Inflammatory macrophage treated with lipopolysaccharide for 4 hours (primary cell): ENCODE measurements at regions not wholly inside any gene's neighbourhood (a gene's known extent, or its start where the extent isn't known, plus 50 kb on each side); places are given as distances from the start of the nearest gene placed in this dataset.
A peak's percentile ranks its signal among the peaks of the same experiment; 100 is the strongest.
"Not testable (repeated sequence)": the region's sequence is repeated elsewhere in the genome, so short reads cannot be mapped to it uniquely, and the experiment has no call there.

ENCODE experiments used
- DNase-seq: peaks from one replicate; pipeline ENCODE4 v3.0.0-alpha.2; 2020

DNA sequence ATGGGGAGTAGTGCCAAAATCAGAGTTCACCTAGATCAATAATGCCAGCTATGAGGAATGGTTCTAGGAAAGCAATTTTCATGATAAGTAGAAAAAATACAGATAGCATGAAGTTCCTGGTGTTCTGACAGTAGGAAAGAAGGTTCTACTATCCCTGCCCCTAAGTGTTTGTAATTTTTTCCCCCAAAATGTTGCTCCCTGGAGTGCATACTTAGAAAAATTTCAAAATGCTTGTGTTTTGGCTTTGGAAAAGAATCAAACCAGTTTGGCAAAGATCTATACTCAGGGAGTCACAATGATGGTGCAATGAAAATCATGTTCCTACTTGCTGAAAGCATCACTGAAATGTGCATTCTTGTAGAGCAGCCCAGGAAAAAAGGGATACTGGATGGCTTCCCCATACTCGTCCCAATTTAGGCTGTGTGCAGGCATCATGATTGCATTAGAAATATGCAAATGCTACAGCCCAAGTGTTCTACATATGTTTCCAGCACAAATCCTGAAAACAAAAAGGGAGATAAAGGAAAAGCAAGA is 74.7 kb downstream of the LPAR4 start:
- no peak for DNase-seq

DNA sequence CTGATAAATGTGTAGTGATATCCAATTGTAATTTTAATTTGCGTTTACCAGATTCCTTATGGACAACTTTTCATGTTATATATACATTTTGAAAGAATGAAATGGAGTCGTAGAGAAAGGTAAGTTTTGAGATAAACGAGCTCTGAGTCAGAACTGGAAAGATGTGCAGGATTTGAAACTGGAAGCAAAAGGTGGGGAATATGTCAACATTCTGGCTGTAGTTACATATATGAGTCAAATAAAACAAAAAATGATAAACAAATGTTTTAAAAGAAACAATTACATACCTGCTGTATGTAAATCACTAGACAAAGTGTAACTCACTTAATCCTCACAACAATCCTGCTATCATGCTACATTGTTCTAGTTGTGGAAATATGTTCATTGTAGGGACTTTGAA is 84.0 kb downstream of the LPAR4 start:
- DNase-seq: no peak

DNA sequence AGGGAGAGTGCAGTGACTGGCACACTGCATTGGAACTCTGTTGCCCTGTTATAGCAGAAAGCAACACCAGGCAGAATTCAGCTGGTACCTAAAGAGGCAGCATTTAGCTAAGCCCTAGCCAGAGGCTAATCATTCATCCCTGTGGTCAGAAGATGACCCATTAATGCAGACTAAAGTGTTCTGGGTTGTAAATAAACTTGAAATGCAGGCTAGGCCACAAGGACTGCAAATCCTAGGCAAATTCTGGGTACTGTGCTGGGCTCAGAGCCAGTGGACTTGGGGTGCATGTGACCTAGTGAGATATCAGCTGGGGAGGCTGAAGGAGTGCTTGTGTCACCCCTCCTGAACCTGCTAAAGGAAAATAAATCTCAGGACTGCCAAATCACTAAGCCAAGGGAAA is 91.2 kb downstream of the LPAR4 start:
- DNase-seq: no peak

DNA sequence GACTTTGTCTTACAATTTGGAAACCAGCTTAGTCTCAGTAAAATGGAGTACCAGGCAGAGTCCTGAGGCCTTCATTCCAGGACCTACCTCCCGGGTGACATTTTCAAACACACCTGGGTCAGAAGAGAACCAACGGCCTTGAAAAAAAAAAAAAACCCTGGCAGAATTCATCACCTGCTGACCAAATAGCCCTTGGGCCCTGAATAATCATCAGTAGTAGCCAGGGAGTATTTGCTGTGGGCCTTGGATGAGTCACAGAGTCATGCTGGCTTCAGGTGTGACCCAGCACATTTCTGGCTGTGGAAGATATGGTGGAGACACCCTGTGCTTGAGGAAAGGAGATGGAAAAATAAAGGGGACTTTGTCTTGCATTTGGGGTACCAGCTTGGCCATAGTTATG is 92.2 kb downstream of the LPAR4 start:
- DNase-seq: no peak

DNA sequence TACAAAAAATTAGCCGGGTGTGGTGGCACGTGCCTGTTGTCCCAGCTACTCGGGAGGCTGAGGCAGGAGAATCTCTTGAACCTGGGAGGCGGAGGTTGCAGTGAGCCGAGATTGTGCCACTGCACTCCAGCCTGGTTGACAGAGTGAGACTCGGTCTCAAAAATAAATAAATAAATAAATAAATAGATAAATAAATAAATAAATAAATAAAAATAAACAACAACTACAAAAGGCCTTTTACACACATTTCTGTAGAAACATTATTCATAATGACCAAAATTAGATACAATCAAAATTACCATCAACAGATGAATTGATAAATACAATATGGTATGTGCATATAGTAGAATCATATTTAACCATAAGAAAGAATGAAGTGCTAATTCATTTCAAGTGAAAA is 96.7 kb downstream of the LPAR4 start:
- DNase-seq: not testable (repeated sequence)

DNA sequence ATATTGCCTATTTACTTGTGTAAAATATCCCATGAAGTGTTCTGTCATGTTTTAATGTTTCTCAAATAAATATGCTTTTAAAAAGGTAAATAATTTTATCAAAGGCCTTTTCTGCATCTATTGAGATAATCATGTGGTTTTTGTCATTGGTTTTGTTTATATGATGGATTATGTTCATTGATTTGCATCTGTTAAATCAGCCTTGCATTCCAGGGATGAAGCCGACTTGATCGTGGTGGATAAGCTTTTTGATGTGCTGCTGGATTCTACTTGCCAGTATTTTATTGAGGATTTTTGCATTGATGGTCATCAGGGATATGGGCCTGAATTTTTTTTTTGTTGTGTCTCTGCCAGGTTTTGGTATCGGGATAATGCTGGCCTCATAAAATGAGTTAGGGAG is 63.9 kb upstream of the P2RY10 start:
- DNase-seq: not testable (repeated sequence)

DNA sequence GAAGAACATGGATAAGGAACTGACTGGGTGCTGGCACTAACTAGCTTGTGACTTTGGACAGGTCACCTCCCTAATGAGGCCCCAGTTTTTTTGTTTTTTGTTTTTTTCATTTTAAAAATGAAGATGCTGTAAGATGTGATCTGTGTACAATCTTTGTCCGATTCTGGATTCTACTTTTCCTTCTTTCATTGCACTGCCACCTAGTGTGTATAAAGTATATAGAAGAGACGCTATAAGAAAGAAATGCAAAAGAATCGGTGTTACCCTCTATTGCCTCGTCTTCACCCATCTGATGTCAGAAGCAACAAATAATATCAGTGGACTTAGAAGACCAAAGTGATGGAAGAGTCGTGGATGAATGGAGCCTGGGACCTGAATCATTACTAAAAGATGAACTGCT is 58.6 kb upstream of the P2RY10 start:
- peak; percentile 1 for DNase-seq
